AG09309 (cell line): ENCODE measurements at regions not wholly inside any gene's neighbourhood (a gene's known extent, or its start where the extent isn't known, plus 50 kb on each side); places are given as distances from the start of the nearest gene placed in this dataset.

Experiments used
- DNase-seq: peaks from one replicate; pipeline ENCODE4 v3.0.0-alpha.2; 2010; ENCODE audit warnings: low read depth
- H3K4me3 ChIP-seq: 2 replicates; pipeline ENCODE4 v1.5.1; 2011; ENCODE audit warnings: mild to moderate bottlenecking, low read depth, low read length, moderate library complexity; ENCODE audit not compliant: control insufficient read depth
- TF ChIP-seq, protein P1 (sequence below): IDR thresholded peaks from 2 replicates; pipeline ENCODE4 v1.5.1; 2011; ENCODE audit warnings: mild to moderate bottlenecking, low read depth, low read length, inconsistent platforms; ENCODE audit not compliant: insufficient read depth, control insufficient read depth; ENCODE audit errors: missing control alignments

DNA sequence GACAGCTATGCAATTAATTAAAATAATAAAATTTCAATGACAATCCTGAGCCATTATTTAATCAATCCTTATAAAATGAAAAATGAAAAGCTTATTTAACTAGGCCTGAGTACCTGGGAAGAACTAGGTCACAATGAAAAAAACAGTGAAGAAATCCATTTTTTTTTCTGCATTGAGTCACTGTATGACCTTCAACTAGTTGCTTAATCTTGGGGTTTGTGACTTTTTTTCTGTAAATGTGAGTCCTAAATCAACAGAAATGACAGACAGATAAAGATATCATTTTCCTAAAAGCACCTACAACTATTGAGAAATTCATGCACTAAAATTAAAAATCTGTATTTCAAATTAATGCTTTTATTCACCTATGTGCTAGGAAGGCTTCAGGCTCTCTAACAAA is 96.8 kb downstream of the TMEM26 start:
- DNase-seq = peak; percentile 10
- TF ChIP-seq, protein P1, sequence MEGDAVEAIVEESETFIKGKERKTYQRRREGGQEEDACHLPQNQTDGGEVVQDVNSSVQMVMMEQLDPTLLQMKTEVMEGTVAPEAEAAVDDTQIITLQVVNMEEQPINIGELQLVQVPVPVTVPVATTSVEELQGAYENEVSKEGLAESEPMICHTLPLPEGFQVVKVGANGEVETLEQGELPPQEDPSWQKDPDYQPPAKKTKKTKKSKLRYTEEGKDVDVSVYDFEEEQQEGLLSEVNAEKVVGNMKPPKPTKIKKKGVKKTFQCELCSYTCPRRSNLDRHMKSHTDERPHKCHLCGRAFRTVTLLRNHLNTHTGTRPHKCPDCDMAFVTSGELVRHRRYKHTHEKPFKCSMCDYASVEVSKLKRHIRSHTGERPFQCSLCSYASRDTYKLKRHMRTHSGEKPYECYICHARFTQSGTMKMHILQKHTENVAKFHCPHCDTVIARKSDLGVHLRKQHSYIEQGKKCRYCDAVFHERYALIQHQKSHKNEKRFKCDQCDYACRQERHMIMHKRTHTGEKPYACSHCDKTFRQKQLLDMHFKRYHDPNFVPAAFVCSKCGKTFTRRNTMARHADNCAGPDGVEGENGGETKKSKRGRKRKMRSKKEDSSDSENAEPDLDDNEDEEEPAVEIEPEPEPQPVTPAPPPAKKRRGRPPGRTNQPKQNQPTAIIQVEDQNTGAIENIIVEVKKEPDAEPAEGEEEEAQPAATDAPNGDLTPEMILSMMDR = no peak
- no peak overlapping the region for H3K4me3 ChIP-seq

DNA sequence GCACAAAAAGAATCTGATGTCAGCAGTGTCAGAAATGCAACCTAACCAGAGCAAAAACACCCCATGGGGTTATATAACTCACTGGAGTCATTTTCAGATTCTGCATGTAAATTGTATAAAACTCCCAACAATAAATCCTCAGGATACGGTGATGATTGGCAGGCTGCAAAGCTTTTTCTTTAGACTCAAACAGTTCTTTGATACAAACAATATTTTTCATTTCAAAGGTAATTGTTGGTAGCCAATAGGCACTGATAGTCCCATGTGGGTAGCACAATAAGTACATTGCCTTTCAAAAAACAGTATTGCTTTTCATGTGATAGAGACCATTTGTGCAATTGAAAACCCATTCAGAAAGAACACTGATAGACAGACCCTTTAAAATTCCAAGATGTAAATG is 98.0 kb downstream of the TMEM26 start:
- TF ChIP-seq, protein P1 = no peak
- DNase-seq = no peak
- no peak overlapping the region for H3K4me3 ChIP-seq

DNA sequence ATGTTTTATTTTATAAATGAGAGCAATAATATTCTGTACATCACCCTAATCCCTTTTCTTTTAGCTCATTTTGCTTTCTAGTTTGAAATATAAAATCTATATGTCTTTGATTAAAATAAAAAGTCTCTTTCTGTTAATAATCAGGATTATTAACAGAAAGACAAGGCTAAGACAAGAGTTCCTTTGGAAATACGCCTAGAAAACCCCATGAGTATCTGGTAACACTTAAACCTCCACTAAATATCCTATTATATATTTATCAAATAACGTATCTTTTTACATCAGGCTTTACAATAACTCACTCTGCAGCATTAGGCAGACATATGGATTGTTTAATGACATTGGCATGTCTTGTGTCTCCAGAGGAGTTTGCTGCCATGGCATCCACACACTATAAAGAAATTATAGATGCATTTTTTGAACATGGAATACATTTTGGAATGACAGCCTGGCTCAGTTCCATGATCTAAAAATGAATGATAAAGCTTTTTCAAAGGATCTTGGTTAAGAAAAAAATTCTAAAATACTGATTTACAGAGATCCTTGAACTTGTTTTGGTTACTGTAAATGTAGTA is 98.7 kb downstream of the TMEM26 start:
- H3K4me3 ChIP-seq = no peak overlapping the region
- no peak for DNase-seq
- TF ChIP-seq, protein P1 = no peak

DNA sequence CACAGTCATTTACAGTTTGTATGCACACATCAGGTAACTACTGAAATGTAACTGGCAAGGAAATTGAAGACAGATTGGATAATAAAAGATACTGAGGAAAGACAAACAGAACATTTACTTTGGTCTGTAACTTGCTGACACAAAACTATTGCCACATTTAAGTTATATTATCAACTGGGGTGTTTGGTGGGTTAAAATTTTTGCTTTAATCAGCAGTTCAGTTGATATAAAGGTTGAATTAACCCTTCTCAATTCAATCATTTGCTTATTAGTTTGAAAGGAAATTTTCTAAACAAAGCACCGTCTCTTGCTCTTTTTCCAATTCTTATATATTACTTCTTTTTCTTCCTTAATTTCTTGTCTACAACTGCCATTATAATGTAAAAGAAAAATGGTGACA is 102.4 kb downstream of the TMEM26 start:
- no peak overlapping the region for H3K4me3 ChIP-seq
- no peak for DNase-seq
- TF ChIP-seq, protein P1 = no peak

DNA sequence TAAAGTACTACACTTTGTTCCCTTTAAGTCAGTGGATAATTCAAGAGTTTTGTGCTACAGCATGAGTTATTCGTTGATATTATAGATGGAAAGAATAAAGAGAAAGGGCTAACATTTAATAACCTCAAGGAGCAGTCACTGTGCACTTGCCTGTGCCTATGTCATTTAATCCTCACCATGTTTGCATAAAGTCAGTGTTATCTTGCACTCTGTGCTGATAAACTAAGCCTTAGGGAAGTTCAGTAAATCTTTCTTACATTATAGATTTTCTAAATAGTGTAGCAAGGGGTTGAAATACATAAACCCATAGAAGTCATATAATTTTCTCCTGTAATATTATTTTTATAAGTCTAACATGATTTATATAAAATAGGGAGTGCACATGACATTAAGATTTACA is 103.1 kb downstream of the TMEM26 start:
- TF ChIP-seq, protein P1 = no peak
- H3K4me3 ChIP-seq = no peak overlapping the region
- no peak for DNase-seq

DNA sequence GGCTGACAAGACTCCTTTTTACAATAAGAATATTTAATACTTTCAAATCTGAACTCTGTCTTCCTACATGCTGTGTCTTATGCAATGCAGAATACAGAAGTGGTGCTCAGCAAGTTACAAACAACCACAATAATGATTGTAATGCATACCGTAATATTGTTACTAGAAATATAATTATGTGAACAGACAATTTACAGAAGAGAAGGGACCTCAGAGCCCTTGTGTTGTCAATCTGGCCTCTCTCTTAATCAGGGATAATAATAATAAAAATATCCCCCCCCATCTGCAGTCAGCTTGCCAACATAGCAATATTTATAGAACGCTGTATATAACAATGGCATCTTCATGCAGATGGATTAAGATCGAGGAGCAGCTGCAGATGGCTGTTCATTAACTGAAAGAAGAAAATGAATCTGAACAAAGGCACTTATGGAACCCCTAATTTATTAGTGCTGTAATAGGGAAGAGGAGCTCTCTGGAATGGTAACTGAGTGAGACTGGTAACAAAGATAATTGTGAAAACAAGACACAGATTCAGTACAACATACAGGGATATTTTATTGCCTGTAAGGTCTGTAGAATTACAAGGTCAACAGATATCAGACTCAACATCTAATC is 106.3 kb downstream of the TMEM26 start:
- TF ChIP-seq, protein P1 = no peak
- DNase-seq = no peak
- H3K4me3 ChIP-seq = no peak overlapping the region

DNA sequence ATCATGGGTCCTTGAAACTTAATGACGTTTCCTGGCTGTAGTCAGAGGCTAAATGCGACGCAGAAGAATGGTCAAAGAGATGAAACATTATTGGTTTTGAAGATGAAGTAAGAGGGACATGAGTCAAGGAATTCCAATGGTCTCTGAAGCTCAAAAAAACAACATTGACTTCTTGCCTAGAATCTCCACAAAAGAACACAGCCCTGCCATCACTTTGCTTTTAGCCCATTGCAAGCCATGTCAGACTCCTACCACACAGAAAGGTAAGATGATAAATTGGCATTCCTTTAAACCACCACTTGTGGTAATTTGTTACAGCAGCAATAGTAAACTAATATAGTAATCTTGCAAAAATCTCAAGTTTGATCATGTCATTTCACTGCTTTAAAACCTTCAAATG is 109.4 kb downstream of the TMEM26 start:
- no peak for DNase-seq
- no peak overlapping the region for H3K4me3 ChIP-seq
- TF ChIP-seq, protein P1 = no peak
